ENCODE measurements at regions not wholly inside any gene's neighbourhood (a gene's known extent, or its start where the extent isn't known, plus 50 kb on each side); places are given as distances from the start of the nearest gene placed in this dataset.

DNA sequence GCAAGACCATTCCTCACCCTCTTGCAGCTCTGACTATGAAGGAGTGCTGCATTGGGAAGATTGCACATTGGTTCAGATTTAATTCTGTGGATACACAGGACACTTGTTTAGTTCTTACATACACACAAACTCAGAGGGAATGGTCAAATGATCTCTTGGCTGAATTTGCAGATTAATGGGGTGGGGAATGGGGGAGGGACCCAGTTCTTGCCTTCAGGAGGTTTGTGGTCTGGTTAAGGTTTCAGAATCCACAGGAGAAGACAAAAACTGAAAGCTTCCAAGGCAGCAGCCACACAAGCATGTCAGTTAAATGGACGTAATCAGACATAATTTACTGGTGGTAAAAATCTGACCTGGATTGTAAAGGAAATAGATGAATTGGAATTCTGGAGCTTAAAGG, 257.1 kb upstream of the ROPN1 start:
- no peak for FAIRE-seq

- FAIRE-seq = no peak
These were observed 258.1 kb upstream of the ROPN1 start for GRCh38 chr3:124250053-124250452.

GRCh38 chr3:124256156-124256555, 264.2 kb upstream of the ROPN1 start:
- no peak for FAIRE-seq

GRCh38 chr3:124256599-124256998, 264.7 kb upstream of the ROPN1 start:
- FAIRE-seq = no peak

DNA sequence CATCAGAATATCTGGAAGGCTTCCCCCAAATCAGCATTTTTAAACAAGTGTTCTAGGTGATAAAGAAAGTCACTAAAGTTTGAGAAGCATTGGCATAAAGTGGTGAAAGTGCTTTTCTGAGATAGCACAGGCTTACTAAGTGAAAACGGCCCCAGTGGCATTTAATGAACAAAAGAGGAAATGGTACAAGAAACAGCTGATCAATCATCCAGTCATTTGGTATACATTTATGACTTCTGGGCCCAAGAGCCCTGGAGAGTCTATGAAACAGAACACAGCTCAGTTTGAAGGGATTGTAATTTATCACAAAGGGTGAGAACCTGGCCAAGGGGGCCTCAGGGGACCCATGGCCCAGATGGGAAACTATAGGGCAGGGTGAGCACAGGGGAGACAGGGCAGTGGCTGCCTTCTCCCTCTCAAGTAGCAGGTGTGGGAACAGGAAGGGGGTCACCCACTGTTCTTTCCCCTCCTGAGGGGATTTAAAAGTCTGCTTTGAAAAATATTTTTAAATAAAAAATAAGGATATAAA, 265.5 kb upstream of the ROPN1 start:
- FAIRE-seq = no peak

GRCh38 chr3:124258057-124258500, 266.2 kb upstream of the ROPN1 start:
- FAIRE-seq = no peak

DNA sequence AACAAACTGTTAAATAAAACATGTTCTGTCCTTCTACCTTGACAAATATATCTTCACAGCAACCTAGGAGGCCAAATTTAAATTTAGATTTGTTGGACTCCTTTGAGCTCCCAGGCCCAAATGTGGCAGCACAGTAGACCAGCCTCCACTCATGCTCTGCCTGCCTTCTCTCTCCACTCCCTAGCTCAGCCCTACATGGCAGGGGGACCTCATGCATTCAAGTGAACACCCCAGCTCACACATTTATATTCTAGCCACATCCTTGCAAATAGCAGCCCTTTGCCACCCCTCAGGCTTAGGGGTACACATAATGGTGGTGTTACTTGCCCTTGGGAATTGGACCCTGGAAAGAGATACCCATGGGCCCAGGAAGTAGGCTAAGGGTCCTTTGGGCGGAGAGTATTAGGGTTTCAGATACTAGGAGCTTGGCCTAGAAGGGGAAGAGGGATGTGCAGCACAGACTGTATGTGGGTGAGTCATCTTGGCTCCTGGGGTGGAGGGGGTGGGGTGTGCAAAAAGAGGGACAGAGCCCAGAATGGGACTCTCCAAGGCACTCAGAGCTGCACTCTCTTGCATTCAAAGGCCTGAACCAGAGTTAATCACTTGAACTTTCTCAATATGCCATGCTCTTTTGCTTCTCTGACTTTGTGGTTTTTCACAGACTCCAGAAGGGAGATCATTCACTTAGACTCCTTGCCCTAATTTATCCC, 268.4 kb upstream of the ROPN1 start:
- no peak for FAIRE-seq

DNA sequence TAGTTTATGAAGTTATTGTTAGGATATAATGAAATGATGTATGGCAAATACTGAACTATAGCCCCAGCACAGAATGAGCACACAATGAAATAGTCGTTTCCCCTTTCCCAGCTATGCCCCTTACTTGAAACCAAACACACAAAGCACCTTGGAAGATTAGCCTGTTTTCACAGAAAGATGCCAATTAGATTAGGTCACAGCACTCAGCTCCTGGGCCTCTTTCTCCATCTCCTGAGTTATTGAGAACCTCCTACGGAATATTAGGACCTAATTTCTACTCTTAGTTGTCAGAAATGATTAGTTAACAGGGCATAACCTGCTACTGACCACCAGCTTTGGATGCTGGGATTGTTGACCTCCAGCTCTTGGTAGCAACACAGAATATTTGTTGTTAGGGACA, 269.4 kb upstream of the ROPN1 start:
- FAIRE-seq = no peak

DNA sequence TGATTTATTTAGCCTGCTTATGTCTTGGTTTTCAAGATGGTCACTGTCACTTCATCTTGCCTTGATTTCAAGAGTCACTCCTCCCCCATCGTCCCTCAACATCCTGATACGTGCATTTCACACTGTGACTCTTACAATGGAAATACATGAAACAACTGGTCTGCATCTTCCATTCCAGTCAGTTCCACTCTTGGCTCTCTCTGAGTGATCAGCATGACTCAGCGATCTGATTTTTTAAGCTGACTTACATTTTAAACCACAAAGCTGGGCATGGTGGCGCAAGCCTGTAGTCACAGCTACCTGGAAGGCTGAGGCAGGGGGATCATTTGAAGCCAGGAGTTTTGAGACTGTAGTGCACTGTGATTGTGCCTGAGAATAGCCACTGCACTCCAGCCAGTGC, 271.2 kb upstream of the ROPN1 start:
- no peak for FAIRE-seq

DNA sequence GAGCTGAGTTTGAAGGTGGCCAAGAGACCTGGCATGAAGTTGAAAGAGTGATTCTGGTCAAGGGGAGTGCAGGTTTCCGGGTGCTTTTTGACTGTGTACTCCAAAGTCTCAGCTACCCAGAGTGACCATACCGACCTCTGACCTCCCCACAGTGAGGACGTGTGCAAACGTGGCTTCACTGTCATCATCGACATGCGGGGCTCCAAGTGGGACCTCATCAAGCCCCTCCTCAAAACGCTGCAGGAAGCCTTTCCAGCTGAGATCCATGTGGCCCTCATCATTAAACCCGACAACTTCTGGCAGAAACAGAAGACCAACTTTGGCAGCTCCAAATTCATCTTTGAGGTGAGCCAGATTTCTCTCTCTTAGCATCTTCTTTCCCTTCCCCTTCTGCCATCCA, 272.4 kb upstream of the ROPN1 start:
- FAIRE-seq = no peak

DNA sequence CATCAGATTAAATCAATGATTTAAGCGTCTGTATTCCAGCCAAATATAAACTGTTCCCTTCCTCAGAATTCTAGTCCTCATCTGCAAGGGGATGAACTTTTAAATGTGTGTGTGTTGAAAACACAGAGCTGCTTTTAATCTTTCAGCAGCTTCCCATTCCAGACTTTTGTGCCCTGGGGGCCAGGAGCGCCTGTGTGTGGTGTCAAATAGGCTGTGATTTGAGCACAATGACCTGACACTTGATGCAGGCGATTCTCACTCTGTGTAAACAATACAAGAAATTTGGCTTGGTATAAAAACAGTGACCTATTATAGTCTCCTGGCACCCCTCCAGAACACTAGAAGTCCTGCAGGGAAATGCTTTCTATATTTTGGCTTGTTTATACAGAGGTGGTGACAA, 274.6 kb upstream of the ROPN1 start:
- no peak for FAIRE-seq

- no peak for FAIRE-seq
These were observed 275.5 kb upstream of the ROPN1 start for GRCh38 chr3:124267406-124267805.

DNA sequence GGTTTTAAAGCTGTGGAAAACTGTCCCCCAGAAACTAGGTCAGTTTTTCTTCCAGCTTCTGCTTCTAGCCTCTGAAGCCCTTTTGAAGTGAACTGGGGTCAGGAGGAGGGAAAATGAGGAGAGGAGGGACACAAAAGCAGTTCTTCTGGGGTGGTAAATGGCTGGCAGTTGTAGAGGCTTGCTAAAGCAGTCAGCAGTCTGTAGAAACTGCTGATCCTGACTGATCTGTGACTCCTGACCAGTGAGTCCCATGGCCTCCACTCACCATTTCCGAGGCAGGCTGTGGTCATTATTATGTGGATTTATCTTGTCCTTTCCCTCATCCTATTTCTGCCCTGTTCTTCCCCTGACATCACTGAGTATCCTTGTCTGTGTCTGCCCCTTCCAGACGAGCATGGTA, 276.4 kb upstream of the ROPN1 start:
- FAIRE-seq = no peak

- FAIRE-seq = no peak
These were observed 277.7 kb upstream of the ROPN1 start for GRCh38 chr3:124269619-124270018.

DNA sequence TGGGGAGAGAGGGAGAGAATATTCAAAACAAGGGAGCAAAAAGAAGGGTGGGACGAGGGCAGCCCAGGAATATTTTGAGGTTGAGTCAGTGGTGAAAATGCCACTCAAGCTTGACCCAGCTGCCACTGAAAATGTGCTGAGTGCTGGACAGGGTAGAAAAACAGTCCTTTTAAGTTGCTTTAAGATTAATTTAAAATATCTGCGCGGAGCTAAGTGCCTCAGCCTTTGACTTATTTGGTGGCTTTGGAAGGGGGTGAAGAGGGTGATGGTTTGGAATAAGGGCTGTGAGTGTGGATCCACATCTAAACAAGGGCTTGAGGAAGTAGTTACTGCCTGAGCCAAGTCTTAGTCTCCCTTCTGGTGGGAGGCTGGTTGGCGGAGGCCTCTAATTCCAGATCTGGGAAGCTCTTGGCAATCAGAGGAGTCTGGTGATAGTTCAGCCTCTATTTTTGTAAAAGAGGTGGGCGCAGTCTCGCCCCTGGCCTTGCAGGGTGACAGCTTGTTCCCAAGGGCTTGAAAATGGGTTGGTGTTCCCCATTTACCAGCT, 280.8 kb upstream of the ROPN1 start:
- FAIRE-seq = no peak

- FAIRE-seq = no peak
These were observed 281.7 kb upstream of the ROPN1 start for GRCh38 chr3:124273651-124274050.

- no peak for FAIRE-seq
These were observed 282.1 kb upstream of the ROPN1 start for GRCh38 chr3:124274051-124274450.

GRCh38 chr3:124275412-124275811, 283.5 kb upstream of the ROPN1 start:
- no peak for FAIRE-seq

DNA sequence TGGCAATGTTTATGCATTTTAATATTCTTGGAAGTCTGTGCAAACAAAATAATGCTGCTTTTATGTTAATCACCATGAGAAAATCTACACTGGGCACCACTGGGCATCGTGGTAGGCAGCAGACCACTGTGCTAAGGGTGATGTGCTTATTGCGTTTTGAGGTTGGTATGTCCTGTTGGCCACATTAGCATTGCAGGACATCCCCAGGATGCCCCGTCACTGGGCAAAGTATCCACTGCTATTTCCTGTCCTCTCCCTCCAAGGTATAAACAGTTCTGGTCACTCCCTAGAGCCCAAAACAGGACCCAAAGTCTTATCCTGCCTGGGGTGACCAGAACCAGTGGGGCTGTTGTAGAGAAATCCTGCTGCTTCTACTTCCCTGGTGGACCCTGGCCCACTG, 284.2 kb upstream of the ROPN1 start:
- no peak for FAIRE-seq

GRCh38 chr3:124276539-124277143, 284.7 kb upstream of the ROPN1 start:
- FAIRE-seq = no peak

DNA sequence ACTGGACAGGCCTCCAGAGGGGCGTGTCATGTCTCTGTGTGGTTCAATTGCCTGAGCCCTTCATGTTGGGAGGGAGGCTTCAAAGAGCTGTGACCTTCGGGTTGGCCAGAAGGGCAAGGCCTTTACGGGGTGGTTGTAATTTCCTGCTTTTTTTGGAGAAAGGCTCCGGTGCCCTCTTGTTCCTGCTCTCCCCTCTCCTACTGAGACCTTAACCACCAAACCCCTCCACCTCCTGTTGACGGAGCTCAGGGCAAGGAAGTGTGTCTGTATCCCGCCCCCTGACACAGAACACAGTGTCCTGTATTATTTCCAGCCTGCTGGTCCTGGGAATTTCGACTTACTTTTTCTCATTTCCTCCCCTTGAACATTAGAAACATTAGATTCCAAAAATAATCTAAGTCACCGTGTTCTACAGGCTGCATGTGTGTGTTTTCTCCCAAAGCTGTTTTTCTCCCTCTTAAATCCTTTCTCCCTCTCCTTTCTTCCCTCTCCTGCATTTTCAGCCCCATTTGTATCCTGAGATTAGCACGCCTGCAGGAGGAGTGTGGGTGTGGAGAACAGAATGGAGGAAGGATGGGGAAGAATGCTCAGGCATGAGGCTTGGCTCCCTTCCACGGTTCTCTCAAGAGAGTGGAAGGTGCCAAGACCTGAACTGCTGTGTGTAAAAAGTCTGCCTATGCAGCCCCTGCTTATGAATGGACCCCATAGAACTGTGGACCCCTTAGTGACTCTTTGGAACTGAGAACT, 285.4 kb upstream of the ROPN1 start:
- no peak for FAIRE-seq

GRCh38 chr3:124281453-124282316, 289.8 kb upstream of the ROPN1 start:
- FAIRE-seq = no peak
